CD1c-positive myeloid dendritic cell (primary cell): ENCODE measurements at regions not wholly inside any gene's neighbourhood (a gene's known extent, or its start where the extent isn't known, plus 50 kb on each side); places are given as distances from the start of the nearest gene placed in this dataset.
"Not testable (repeated sequence)": the region's sequence is repeated elsewhere in the genome, so short reads cannot be mapped to it uniquely, and the experiment has no call there.

Source experiments
- DNase-seq: peaks from one replicate; pipeline ENCODE4 v3.0.0-alpha.2; 2016; ENCODE audit errors: extremely low spot score

- no peak for DNase-seq
Observed at GRCh38 chr12:67716817-67717216, 68.3 kb downstream of the DYRK2 start.

- DNase-seq = not testable (repeated sequence)
Observed at GRCh38 chr12:67719303-67719702, 70.8 kb downstream of the DYRK2 start.

DNA sequence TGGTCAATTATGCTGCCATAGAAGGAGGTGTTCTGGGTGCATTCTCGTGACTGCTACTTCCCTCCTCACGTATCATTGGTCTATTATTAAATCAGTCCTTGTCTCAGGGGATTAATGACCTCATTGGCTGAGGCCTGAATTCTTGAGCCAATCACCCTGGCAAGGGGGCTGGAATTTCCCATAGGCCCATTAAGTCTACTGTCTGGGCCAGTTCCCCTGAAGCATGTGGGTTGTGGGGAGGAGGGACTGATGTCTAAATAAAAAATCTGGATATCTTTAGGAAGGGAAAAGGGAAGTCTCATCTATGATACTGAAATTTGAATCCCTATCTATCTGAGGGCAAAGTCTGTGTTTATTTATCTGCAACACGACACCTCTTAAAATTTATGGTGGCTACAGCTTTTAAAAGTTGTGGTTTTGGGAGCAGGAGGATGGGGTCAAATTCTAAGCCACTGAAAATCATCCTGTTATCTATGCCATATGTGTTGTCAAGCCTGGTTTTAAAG, 71.9 kb downstream of the DYRK2 start:
- DNase-seq = no peak

- no peak for DNase-seq
Observed at GRCh38 chr12:67721248-67721647, 72.7 kb downstream of the DYRK2 start.

- no peak for DNase-seq
Observed at GRCh38 chr12:67722296-67722695, 73.8 kb downstream of the DYRK2 start.

GRCh38 chr12:67726868-67727267, 78.3 kb downstream of the DYRK2 start:
- DNase-seq = no peak

DNA sequence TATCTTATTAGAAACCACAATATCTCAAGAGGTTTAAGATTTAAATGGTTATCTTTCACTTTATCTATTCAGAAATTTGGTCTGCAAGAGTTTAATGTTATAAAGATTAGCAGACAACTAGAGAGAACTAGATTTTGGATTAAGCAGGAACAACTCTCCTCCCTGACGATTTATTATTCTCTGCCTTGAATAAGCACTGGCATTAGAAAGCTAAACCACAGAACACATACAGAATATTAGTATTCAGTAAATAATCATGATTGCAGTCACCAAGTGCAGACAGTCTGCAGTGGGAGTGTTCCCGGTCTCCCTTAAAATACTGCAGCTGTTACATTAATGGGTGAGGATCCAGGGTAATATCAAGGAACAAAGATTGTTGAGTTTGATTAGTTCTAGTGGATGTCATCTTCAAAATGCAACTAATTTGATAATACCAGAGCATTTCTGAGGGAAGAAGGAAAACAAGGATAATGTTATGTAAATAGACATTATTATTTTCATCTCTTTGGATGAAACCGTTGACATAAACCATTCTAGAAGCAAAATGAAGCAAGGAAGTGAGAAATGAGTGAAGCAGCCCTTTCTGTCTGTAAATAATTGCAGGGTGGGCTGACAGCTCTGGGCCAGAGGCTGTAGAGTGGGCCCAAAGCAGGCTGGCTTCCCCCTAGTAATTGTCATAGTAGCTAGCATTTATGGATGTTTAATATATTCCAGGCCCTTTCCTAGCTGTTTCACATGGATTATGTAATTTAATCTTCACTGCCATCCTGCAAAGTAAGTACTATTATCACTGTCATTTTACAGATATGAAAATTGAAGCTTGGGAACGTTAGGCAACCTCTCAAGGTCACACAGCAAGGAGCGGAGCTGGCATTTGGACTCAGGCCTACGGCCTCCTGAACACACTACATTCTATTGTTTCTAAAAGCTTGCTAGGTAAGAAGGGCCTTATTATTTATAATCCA, 79.4 kb downstream of the DYRK2 start:
- DNase-seq = no peak

GRCh38 chr12:67732857-67733256, 84.3 kb downstream of the DYRK2 start:
- DNase-seq = no peak

DNA sequence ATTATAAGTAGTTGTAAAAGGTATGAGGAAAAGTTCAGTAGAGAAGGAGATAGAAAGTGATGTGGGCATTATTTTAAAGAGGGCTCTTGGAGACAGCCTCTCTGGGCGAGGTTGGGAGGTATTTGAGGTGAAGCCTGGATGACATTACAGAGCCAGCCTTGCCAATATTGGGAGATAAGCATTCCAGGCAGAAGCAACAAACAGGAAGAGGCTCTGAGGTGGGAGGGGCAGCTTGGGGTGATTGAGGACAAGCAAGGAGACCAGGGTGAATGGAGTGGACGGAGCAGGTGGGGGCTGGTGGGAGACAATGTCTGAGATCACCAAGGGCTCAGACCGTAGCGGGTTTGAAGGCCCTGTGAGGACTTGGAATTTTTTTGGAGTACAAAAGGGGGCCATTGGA, 87.3 kb downstream of the DYRK2 start:
- no peak for DNase-seq

DNA sequence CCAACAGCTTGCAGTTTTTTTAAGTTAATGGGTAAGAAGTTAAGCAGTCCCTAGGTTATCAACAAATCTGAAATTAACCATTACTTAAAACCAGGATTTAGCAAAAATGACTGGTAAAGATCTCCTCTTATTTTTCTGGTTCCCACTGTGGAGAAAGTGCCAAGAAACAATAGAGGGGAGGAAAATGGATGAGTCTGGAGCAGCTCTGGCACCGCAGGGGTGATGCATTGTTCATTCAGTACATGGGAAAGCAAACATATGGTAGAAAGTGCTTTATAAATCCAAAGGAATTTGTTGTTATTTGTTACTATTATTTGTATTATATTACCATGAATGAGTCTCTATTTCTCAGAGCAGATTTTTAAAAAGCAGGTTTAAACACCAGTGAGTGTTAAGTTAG, 92.2 kb downstream of the DYRK2 start:
- no peak for DNase-seq

DNA sequence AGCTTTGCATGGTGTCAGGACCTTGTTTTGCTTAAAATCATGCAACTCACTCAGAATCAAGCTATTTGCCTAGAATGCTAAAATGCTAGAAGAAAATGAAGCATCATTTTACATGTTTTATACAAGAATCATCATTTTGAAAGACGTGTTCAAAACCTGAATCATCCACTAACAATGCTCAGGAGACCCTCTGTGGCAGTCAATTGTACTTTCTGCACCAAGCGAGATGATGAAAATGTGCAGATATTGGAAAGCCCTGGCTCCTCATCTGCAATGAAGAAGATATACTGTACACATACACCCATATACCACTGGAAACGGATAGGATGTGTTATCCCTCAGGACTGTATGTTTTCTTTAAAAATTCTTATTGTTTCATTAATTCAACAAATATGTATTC, 92.7 kb downstream of the DYRK2 start:
- DNase-seq = no peak

GRCh38 chr12:67742461-67742860, 93.9 kb downstream of the DYRK2 start:
- DNase-seq = no peak

DNA sequence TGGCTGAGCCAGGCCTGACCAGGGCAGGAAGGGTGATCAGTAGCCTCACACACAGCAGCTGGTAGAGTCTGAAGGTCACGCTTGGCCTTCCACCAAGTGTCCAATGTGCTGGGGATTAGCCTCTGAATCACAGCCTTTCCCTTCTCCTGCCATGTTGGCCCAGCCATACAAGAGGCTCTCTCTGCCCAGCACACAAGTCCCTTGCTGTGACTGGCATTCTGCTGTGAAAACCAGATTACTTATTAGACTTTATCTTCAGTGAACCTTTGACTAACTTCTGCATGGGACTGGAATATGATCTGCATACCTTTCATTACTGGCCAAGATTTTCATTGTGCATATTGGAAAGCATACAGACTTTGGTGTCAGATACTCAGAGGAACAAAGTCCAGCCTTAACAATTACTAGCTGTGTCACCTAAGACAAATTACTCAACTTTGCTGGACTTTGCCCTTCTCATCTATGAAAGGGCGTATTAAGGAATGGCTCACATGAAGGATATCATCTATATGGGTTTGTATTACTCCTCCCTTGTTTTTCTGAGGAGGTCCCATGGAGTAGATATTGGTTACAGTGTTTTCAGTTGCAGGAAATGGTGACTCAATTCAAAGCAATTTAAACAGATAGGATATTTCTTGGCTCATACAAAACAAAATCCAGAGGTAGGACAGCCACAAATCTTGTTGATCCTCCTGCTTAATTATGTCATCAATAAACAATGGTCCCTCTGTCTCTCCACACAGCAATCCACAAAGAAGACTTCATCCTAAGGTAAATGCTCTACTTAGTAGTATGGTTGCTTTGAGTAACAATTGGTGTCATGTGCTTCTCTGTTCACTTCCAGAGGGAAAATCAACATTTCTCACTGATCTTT, 99.6 kb downstream of the DYRK2 start:
- DNase-seq = no peak

DNA sequence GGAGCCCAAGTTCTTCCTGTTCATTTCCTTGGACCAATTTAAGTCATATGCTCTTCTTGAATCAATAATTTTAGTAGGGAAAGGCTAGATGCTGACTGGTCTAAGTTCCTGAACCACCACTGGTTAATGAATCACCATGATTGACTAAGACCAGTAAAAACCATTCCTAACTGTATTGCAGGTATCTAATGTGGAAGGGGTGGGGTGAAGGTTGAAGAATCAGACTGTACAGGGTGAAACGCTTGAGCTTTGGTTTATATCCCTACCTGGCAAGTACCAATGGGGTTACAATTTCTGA, 100.1 kb downstream of the DYRK2 start:
- no peak for DNase-seq

DNA sequence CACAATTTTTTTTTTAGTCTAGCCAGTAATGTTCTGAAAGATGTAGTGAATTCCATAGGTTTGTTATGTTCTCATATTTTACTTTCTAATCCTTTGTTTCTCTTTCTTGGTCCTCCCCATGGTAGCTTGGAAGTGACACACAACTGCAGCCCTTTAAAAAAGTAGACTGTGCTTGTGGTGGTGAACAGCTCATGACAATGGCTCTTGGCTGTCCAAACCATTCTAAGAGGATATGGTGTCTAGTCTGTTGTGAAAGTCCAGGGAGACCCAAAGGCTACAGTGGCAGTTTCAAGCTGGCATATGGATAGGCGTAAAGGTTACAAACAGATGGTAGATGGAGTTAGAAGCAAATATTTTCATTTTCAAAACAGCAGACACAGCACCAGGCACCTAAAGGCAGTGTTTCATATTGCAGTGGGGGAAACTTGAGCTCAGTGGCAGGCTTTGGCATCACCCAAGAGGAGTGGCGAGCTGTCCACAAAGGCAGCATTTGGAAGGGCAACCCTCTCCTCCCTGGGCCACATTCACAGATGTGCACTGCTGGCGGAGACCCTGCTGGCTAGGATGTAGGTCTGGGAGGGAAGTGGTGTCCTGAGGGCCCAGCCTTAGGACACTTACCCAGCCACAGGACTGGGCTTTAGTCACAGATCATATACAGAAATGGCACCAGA, 102.1 kb downstream of the DYRK2 start:
- no peak for DNase-seq

- no peak for DNase-seq
Observed at GRCh38 chr12:67751381-67751928, 102.9 kb downstream of the DYRK2 start.

GRCh38 chr12:67752226-67752732, 103.7 kb downstream of the DYRK2 start:
- DNase-seq = no peak

GRCh38 chr12:67754933-67755697, 106.6 kb downstream of the DYRK2 start:
- peak; percentile 71 for DNase-seq

GRCh38 chr12:67757651-67758050, 109.1 kb downstream of the DYRK2 start:
- DNase-seq = no peak

DNA sequence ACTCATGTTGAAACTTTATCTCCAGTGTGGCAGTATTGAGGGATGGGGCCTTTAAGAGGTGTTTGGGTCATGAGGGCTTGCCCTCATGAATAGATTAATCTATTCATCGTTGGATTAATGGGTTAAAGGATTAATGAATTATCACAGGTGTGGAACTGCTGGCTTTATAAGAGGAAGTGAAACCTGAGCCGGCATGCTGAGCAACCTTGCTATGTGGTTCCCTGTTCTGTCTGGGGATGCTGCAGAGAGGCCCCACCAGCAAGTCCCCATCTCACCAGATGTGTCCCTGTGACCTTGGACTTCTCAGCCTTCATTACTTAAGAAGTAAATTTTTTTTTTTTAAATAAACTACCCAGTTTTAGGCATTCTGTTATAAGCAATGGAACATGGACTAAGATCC, 109.6 kb downstream of the DYRK2 start:
- DNase-seq = no peak

GRCh38 chr12:67758521-67758920, 110.0 kb downstream of the DYRK2 start:
- no peak for DNase-seq
